Smooth muscle cell (in vitro differentiated cells): ENCODE measurements at regions not wholly inside any gene's neighbourhood (a gene's known extent, or its start where the extent isn't known, plus 50 kb on each side); places are given as distances from the start of the nearest gene placed in this dataset.
A peak's percentile ranks its signal among the peaks of the same experiment; 100 is the strongest.

Experiments
- DNase-seq: peaks from one replicate; lab custom pipeline; 2025; ENCODE audit not compliant: unreplicated experiment; lab: John Stamatoyannopoulos, UW
- H2AFZ ChIP-seq: fragments of 200-600 bp; sonication (generic); 2 replicates; pipeline ENCODE4 v1.6.0; 2016; ENCODE audit warnings: antibody characterized with exemption, low read depth, mild to moderate bottlenecking
- H3F3A ChIP-seq: fragments of 200-600 bp; sonication (generic); 2 replicates; pipeline ENCODE4 v1.6.0; 2017; ENCODE audit warnings: antibody characterized with exemption, low read depth
- H3K27ac ChIP-seq: fragments of 200-600 bp; sonication (generic); 2 replicates; pipeline ENCODE4 v1.5.1; 2016; ENCODE audit warnings: low read depth, mild to moderate bottlenecking
- H3K27me3 ChIP-seq: fragments of 200-600 bp; sonication (generic); 2 replicates; pipeline ENCODE4 v1.6.1; 2016; ENCODE audit warnings: low read depth, mild to moderate bottlenecking
- H3K36me3 ChIP-seq: fragments of 200-600 bp; sonication (generic); 2 replicates; pipeline ENCODE4 v1.5.1; 2016; ENCODE audit warnings: low read depth
- H3K4me1 ChIP-seq: fragments of 200-600 bp; sonication (generic); 2 replicates; pipeline ENCODE4 v1.5.1; 2016; ENCODE audit warnings: low read depth
- H3K4me2 ChIP-seq: fragments of 200-600 bp; sonication (generic); 2 replicates; pipeline ENCODE4 v1.6.0; 2016; ENCODE audit warnings: mild to moderate bottlenecking
- H3K4me3 ChIP-seq: fragments of 200-600 bp; sonication (generic); 2 replicates; pipeline ENCODE4 v1.5.1; 2016; ENCODE audit warnings: mild to moderate bottlenecking
- H3K79me2 ChIP-seq: fragments of 200-600 bp; sonication (generic); 2 replicates; pipeline ENCODE4 v1.6.0; 2016; ENCODE audit warnings: low read depth, mild to moderate bottlenecking
- H3K9ac ChIP-seq: fragments of 200-600 bp; sonication (generic); 2 replicates; pipeline ENCODE4 v1.6.0; 2016; ENCODE audit warnings: low read depth
- H3K9me3 ChIP-seq: fragments of 200-600 bp; sonication (generic); replicated peaks from 2 replicates; pipeline ENCODE4 v1.5.1; 2016; ENCODE audit warnings: low read depth
- H4K20me1 ChIP-seq: fragments of 200-600 bp; sonication (generic); 2 replicates; pipeline ENCODE4 v1.6.0; 2016; ENCODE audit warnings: low read depth
- WGBS: methylation state at CpG from one replicate; pipeline ENCODE4 v1.1.7; 2016; ENCODE audit warnings: low lambda C conversion rate; 5-methylcytosine and 5-hydroxymethylcytosine counted together
- TF ChIP-seq, protein P1 (sequence below): fragments of 200-600 bp; sonication (generic); IDR thresholded peaks from 2 replicates; pipeline ENCODE4 v1.5.1; 2017; ENCODE audit warnings: borderline replicate concordance, mild to moderate bottlenecking, antibody characterized with exemption; ENCODE audit not compliant: insufficient read depth, poor library complexity, severe bottlenecking

DNA sequence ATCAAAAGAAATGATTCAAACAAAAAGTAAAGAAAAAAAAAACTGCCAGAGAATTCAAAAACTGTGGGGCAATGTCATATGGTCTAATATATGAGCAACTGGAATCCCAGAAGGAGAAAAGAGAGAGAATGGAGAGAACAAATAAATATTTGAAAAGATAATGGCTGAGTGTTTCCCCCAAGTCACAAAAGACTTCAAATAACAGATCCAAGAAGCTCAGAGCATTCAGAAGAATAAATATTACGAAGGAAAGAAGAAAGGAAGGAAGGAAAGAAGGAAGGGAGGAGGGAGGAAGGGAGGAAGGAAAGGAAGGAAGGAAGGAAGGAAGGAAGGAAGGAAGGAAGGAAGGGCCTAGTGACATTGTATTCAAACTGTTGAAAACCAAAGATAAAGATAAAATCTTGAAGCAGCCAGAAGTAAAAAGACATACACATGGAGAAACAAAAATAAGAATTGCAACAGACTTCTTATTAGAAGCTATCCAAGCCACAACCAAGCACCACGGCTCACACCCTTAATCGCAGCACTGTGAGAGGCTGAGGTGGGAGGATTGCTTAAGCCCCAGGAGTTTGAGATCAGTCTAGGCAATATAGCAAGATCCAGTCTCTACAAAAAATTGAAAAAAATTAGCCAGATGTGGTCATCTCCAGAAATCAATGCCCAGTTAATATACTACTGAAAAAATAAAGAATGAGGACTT is 118.9 kb upstream of the IGSF10 start:
- Histone ChIP-seq H3K79me2 (no peaks in the 10 kb centered on the region), H3K9ac (peak overlapping the region; percentile 0), H3K4me2 (no peak overlapping the region), H3K4me1 (no peaks in the 10 kb centered on the region), H2AFZ (no peak overlapping the region), H3K4me3 (no peak overlapping the region), H3K36me3 (no peaks in the 10 kb centered on the region), H3K9me3 (no peaks in the 10 kb centered on the region), H3K27ac (peak overlapping the region; percentile 61), H4K20me1 (no peaks in the 10 kb centered on the region), H3K27me3 (no peaks in the 10 kb centered on the region), H3F3A (no peaks in the 10 kb centered on the region)
- TF ChIP-seq, protein P1, sequence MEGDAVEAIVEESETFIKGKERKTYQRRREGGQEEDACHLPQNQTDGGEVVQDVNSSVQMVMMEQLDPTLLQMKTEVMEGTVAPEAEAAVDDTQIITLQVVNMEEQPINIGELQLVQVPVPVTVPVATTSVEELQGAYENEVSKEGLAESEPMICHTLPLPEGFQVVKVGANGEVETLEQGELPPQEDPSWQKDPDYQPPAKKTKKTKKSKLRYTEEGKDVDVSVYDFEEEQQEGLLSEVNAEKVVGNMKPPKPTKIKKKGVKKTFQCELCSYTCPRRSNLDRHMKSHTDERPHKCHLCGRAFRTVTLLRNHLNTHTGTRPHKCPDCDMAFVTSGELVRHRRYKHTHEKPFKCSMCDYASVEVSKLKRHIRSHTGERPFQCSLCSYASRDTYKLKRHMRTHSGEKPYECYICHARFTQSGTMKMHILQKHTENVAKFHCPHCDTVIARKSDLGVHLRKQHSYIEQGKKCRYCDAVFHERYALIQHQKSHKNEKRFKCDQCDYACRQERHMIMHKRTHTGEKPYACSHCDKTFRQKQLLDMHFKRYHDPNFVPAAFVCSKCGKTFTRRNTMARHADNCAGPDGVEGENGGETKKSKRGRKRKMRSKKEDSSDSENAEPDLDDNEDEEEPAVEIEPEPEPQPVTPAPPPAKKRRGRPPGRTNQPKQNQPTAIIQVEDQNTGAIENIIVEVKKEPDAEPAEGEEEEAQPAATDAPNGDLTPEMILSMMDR, result no peak
- 69% methylated on average over 3 of the region's 3 CpGs for WGBS
- no peak for DNase-seq

GRCh38 chr3:151578495-151578894 is 117.6 kb upstream of the IGSF10 start:
- Histone ChIP-seq H3K4me2 (no peak overlapping the region), H3K9ac (no peak overlapping the region), H3K4me1 (no peaks in the 10 kb centered on the region), H3K27me3 (no peaks in the 10 kb centered on the region), H3F3A (no peaks in the 10 kb centered on the region), H3K27ac (no peak overlapping the region), H2AFZ (no peak overlapping the region), H3K9me3 (no peaks in the 10 kb centered on the region), H3K4me3 (no peak overlapping the region), H3K79me2 (no peaks in the 10 kb centered on the region), H3K36me3 (no peaks in the 10 kb centered on the region), H4K20me1 (no peaks in the 10 kb centered on the region)
- TF ChIP-seq, protein P1, result no peak
- WGBS, result 94% methylated on average over 1 of the region's 1 CpG
- no peak for DNase-seq

DNA sequence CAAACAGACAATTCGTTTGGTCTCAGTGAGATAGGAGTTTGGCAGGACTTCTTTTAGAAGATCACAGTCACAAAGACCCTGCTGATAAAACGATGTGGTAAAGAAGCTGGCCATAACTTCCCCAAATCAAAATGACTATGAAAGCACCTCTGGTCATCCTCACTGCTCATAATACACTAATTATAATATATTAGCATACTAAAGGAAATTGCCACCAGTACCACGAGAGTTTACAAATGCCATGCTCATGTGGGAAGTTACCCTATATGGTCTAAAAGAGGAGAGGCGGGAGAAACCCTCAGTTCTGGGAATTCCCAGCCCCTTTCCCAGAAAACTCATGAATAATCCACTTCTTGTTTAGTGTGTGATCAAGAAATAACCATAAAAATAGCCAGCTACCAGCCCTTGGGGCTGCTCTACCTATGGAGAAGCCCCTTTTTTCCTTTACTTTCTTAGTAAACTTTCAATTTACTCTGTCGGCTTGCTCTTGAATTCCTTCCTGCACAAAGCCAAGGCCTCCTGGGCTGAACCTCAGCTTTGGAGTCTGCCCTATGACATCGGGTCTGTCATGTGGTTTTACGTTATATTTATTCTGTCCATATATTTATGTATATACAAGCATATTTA is 115.8 kb upstream of the IGSF10 start:
- no peaks in the 10 kb centered on the region for H3F3A ChIP-seq
- no peaks in the 10 kb centered on the region for H3K36me3 ChIP-seq
- H3K4me3 ChIP-seq, result no peak overlapping the region
- DNase-seq, result no peak
- H3K27ac ChIP-seq, result no peak overlapping the region
- no peaks in the 10 kb centered on the region for H3K9me3 ChIP-seq
- TF ChIP-seq, protein P1, result no peak
- no peaks in the 10 kb centered on the region for H3K4me1 ChIP-seq
- H2AFZ ChIP-seq, result no peak overlapping the region
- H3K79me2 ChIP-seq, result no peaks in the 10 kb centered on the region
- 88% methylated on average over 7 of the region's 7 CpGs for WGBS
- no peaks in the 10 kb centered on the region for H4K20me1 ChIP-seq
- no peak overlapping the region for H3K9ac ChIP-seq
- no peak overlapping the region for H3K4me2 ChIP-seq
- H3K27me3 ChIP-seq, result no peaks in the 10 kb centered on the region

DNA sequence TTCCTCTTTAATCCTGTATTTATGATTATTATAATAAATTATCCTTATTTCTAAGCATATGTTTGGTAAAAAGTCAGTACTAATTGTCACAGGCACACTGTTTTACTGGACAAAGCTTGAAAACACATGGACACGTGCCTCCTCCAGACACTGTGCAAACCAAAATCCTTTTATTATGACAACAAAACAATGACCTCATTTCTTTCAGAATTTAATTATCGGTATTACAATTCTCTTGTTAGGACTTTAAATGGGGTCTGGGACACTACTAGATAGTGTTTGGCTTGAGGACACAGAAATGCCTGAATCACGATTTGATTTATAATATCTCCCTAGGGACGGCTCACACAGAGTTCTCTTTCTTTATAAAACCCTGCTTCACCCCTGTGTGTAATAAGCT is 107.3 kb upstream of the IGSF10 start:
- Histone ChIP-seq H3K4me3 (no peak overlapping the region), H2AFZ (no peak overlapping the region), H3K4me1 (no peaks in the 10 kb centered on the region), H3K9me3 (no peaks in the 10 kb centered on the region), H3K9ac (no peak overlapping the region), H3K4me2 (no peak overlapping the region), H3K36me3 (no peaks in the 10 kb centered on the region), H3K27me3 (no peaks in the 10 kb centered on the region), H3K79me2 (no peaks in the 10 kb centered on the region), H3F3A (no peaks in the 10 kb centered on the region), H4K20me1 (no peaks in the 10 kb centered on the region), H3K27ac (no peak overlapping the region)
- DNase-seq, result no peak
- WGBS, result 87% methylated on average over 4 of the region's 4 CpGs
- TF ChIP-seq, protein P1, result no peak
